HG03378 (cell line): ENCODE measurements at regions not wholly inside any gene's neighbourhood (a gene's known extent, or its start where the extent isn't known, plus 50 kb on each side); places are given as distances from the start of the nearest gene placed in this dataset.

ENCODE experiments used
- ATAC-seq: cut with Tn5 transposase; IDR thresholded peaks from one replicate; pipeline ENCODE4 v1.9.1; 2021; ENCODE audit warnings: mild to moderate bottlenecking, moderate library complexity; ENCODE audit not compliant: unreplicated experiment

- no peak for ATAC-seq
Measured at GRCh38 chr3:154584974-154585373, 155.0 kb upstream of the GPR149 start.

DNA sequence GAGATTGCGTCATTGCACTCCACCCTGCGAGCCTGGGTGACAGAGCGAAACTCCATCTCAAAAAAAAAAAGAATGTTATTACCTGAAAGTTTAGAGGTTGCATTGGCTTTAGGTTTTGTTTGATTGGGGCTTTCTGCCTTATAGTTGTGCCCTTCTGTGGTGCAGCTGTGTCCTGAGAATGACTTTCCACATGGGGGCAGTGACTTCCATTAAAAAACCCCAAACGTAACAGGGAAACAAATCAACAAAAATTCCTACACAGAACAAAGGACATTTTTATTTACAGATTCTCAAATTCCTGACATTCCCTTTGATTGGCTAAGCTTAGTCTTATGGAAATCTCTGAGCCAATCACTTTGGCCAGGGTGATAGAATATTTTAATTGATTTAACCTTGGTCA lies 154.1 kb upstream of the GPR149 start:
- no peak for ATAC-seq

- no peak for ATAC-seq
Measured at GRCh38 chr3:154583086-154583634, 153.2 kb upstream of the GPR149 start.

DNA sequence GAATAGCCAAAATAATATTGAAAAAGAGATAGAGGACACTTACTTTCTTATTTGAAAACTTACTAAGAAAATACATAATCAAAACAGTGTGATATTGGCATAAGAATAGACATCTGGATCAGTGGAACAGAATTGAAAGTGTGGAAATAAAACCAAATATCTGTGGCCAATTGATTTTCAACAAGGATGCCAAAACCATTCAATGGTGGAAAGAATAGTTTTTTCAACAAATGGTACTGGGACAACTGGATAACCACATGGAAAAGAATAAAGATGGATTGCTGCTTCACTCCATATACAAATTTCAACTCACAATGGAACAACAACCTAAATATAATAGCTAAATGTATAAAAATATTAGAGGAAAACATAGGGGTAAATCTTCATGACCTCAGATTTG lies 152.5 kb upstream of the GPR149 start:
- no peak for ATAC-seq

GRCh38 chr3:154571553-154572226 lies 141.7 kb upstream of the GPR149 start:
- ATAC-seq = no peak

DNA sequence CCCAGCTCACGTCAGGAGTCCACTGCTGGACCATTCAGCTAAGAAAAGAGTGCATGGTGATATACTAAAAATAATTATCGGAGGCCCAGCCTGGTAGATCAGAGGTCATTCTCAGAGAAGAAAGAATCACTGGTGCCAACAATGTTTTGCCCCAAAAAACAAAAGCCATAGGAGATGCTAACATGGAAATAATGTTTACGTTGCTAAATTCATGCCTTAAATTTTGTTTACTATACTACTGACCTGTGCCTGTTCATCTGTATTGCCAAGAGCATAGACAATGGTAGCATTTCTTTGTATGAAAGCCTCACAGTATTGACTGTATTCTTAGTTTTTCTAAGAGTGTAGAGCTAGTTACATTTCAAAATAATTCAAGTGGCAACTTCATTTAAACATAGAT lies 138.1 kb upstream of the GPR149 start:
- ATAC-seq = no peak

DNA sequence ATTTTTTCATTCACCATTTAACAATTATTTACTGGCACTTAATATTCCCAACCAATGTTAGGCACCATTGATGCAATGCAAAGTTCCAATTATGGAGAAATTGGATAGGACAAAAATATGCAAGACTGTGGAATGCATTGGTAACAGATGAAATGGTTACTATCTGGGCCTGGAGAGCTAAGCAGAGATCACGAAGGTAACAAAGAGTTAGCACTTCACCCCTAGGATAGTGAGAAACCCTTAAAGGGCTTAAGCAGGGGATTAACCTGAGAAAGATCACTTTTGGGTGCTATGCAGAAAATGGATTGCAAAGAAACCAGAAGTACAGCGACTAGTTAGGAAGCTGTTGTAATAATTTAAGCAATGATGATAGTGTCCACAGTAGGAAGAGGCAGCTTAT lies 129.6 kb upstream of the GPR149 start:
- no peak for ATAC-seq

- ATAC-seq = no peak
Measured at GRCh38 chr3:154552338-154552737, 122.3 kb upstream of the GPR149 start.

- no peak for ATAC-seq
Measured at GRCh38 chr3:154549391-154549790, 119.4 kb upstream of the GPR149 start.

GRCh38 chr3:154548341-154548740 lies 118.4 kb upstream of the GPR149 start:
- no peak for ATAC-seq

- ATAC-seq = no peak
Measured at GRCh38 chr3:154542837-154543236, 112.8 kb upstream of the GPR149 start.

GRCh38 chr3:154540950-154541604 lies 111.1 kb upstream of the GPR149 start:
- ATAC-seq = no peak

DNA sequence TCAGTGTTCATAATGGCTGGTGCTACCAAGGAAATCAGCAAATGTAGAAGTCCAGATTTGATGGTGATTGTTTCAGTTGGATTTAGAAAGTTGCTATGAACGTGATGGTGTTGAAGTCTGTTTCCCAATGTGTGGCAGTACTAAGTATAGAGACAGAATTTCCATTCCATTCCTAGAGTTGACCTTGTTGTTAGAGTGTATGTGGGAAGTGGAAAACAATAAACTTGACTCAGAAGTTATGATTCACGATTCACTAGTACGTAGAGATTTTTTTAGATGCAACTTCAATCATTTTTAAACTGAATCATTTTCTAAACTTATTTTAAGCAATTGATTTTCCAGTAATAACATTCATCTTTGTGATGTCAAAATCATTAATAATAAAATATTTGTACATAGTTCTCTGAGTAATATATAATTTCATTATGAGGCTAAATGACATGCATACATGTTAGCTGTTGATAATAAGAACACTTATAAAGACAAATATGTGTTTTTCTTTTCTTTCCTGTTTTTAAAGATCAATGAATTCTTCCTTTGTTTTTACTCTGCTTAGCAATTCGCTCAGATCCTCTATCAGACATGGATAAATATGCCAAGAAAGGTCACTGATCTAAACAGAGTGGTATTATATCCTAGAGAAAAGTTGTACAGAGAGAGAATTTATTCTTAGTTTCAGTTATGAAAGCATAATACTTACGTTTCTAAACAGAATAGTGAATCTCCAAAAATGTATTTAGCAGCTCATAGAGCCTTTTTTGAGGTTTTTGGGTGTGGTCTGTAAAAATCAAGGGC lies 108.8 kb upstream of the GPR149 start:
- no peak for ATAC-seq

GRCh38 chr3:154536751-154537150 lies 106.8 kb upstream of the GPR149 start:
- no peak for ATAC-seq

DNA sequence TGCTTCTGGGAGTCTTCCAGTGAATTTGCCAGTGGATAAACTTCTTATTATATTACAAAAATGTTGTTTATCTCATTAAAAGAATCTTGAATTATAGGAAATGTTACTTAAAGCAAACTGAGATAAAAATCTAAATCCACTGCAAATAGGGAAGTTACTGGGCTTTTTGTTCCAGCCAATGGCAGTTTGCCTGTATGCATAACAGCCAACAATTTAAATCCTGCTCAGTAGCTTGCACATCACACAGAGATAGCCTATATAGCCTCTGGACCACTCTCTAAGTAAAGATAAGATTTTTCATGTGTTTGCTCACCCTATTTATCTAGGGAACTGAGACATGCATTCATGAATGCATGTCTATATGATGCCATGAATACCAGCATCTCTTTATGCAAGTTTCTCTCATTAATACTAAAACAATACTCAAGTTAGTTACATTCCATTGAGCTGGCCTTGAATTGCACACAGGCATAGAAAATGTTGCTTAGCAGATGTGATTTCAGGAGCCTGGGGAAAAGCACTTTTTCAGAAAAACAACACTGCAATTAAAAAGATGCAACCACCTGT lies 92.1 kb upstream of the GPR149 start:
- no peak for ATAC-seq

- ATAC-seq = no peak
Measured at GRCh38 chr3:154517404-154517803, 87.4 kb upstream of the GPR149 start.

GRCh38 chr3:154515921-154516320 lies 85.9 kb upstream of the GPR149 start:
- no peak for ATAC-seq

GRCh38 chr3:154510780-154511179 lies 80.8 kb upstream of the GPR149 start:
- ATAC-seq = no peak

DNA sequence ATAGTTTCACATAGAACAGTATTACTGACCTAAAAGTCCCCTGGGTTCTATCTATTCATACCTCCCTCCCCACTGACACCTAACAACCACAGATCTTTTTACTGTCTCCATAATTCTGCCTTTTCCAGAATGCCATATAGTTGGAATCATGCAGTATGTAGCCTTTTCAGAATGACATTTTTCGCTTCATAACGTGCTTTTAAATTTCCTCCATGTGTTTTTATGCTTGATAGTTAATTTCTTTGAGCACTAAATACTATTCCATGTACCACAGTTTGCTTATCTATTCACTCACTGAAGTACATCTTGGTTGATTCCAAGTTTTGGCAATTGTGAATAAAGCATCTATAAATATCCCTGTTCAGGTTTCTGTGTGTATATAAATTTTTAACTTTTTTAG lies 77.7 kb upstream of the GPR149 start:
- ATAC-seq = no peak

- ATAC-seq = no peak
Measured at GRCh38 chr3:154496978-154497377, 67.0 kb upstream of the GPR149 start.

DNA sequence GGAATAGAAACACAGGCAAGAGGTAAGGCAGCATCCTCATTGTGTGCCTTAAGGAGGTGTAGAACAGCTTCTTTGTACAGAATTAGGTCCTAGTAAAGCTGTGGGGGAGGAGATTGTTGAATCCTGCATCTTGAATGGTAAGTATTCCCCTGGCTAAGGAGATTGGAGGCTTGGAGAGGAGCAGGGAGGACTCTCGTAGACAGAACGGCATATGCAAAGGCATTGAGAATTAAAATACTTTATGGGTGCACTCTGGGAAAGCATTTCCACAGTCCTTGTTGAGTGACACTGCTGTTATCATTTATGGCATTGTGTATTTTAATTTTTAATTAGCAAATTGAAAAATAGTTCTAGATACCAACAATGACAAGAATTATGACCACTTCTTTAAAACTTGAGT lies 66.5 kb upstream of the GPR149 start:
- ATAC-seq = no peak
